Activated T-helper 1 cell treated with anti-CD3 and anti-CD28 coated beads, Interleukin-12 subunit alpha, Interleukin-12 subunit beta, Interleukin-2, Interleukin-4 antibody, amounts not matched to agents 30 ng/mL and 10 ng/mL and 1 ng/mL, durations not matched to agents 14 hours and 24 hours and 36 hours (primary cell): ENCODE measurements at regions not wholly inside any gene's neighbourhood (a gene's known extent, or its start where the extent isn't known, plus 50 kb on each side); places are given as distances from the start of the nearest gene placed in this dataset.

Experiments
- DNase-seq: peaks from one replicate; pipeline ENCODE4 v3.0.0; 2021; ENCODE audit warnings: low spot score
- H3K27ac Mint-ChIP-seq: one replicate; pipeline ENCODE4 v1.8.0; 2021; ENCODE audit warnings: mild to moderate bottlenecking, mixed read lengths
- H3K27me3 Mint-ChIP-seq: one replicate; pipeline ENCODE4 v1.8.0; 2022; ENCODE audit warnings: mild to moderate bottlenecking, moderate library complexity, mixed read lengths; ENCODE audit not compliant: insufficient read depth
- H3K36me3 Mint-ChIP-seq: one replicate; pipeline ENCODE4 v1.8.0; 2021; ENCODE audit warnings: low read depth, mixed read lengths
- H3K4me1 Mint-ChIP-seq: one replicate; pipeline ENCODE4 v1.8.0; 2021; ENCODE audit warnings: low read depth, mixed read lengths
- H3K4me3 Mint-ChIP-seq: one replicate; pipeline ENCODE4 v1.8.0; 2021; ENCODE audit warnings: mild to moderate bottlenecking, moderate library complexity, mixed read lengths
- H3K9me3 Mint-ChIP-seq: one replicate; pipeline ENCODE4 v1.8.0; 2021; ENCODE audit warnings: mixed read lengths
- intact Hi-C: fragments of 100-400 bp; cut with micrococcal nuclease; formaldehyde crosslinking; loops from one replicate; pipeline ENCODE4 v1.15.1; 2024

GRCh38 chr16:56041556-56042140, 149.6 kb upstream of the GNAO1 start:
- DNase-seq, result peak; percentile 2
- Mint-ChIP-seq H3K4me3 (no peak overlapping the region), H3K27ac (no peak overlapping the region), H3K36me3 (no peaks in the 10 kb centered on the region), H3K27me3 (peaks cover 5% of the 10 kb centered on the region), H3K9me3 (peaks cover 4% of the 10 kb centered on the region), H3K4me1 (no peaks in the 10 kb centered on the region)
- intact Hi-C loops, result loop anchor here (1.0 to 2.0 kb wide), 2 partner anchors 161 to 277 kb away; no protein-coding TSS in a partner anchor

DNA sequence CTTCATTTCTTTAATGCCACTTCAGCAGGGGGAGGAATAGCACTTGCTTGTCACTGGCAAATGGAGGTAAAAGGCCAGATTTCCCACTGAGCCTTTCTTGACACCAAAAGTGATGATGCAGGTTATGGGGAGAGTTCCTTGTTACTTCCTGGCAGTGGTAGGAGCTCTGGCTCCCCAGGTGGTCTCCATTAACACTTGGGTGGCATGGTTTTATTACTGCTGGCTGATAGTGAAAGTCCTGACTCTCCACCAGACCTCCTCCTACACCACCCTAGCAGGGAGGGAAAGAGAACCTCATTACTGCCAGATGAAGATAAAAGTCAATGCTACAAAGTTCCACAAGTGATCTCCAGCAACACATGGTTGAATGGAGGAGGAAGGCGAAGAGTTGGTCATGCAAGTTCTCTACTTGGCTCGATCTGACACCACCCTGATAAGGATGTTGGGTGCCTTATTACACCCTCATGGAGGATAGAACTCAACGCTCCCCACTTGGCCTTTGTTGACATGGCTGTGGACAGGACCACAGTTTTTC, 152.7 kb upstream of the GNAO1 start:
- Mint-ChIP-seq H3K27me3 (peaks cover 3% of the 10 kb centered on the region), H3K36me3 (no peaks in the 10 kb centered on the region), H3K9me3 (peaks cover 4% of the 10 kb centered on the region), H3K4me3 (no peak overlapping the region), H3K4me1 (no peaks in the 10 kb centered on the region), H3K27ac (no peak overlapping the region)
- no peak for DNase-seq
- intact Hi-C loops, result no loop called here

- peaks cover 3% of the 10 kb centered on the region for H3K9me3 Mint-ChIP-seq
- no peak overlapping the region for H3K27ac Mint-ChIP-seq
- no peak overlapping the region for H3K4me3 Mint-ChIP-seq
- H3K4me1 Mint-ChIP-seq, result no peaks in the 10 kb centered on the region
- DNase-seq, result no peak
- H3K36me3 Mint-ChIP-seq, result no peaks in the 10 kb centered on the region
- H3K27me3 Mint-ChIP-seq, result peaks cover 5% of the 10 kb centered on the region
- intact Hi-C loops, result no loop called here
Measured at GRCh38 chr16:56032072-56032471, 156.9 kb upstream of the CES5A start.

- H3K27me3 Mint-ChIP-seq, result peaks cover 4% of the 10 kb centered on the region
- intact Hi-C loops, result no loop called here
- H3K9me3 Mint-ChIP-seq, result no peaks in the 10 kb centered on the region
- DNase-seq, result no peak
- no peaks in the 10 kb centered on the region for H3K36me3 Mint-ChIP-seq
- no peak overlapping the region for H3K4me3 Mint-ChIP-seq
- no peak overlapping the region for H3K27ac Mint-ChIP-seq
- H3K4me1 Mint-ChIP-seq, result no peaks in the 10 kb centered on the region
Measured at GRCh38 chr16:56029026-56029425, 153.9 kb upstream of the CES5A start.

- Mint-ChIP-seq H3K4me1 (no peaks in the 10 kb centered on the region), H3K27ac (no peak overlapping the region), H3K36me3 (no peaks in the 10 kb centered on the region)
Measured at GRCh38 chr16:56022818-56023217, 147.6 kb upstream of the CES5A start.

GRCh38 chr16:56019274-56019673, 144.1 kb upstream of the CES5A start:
- DNase-seq, result no peak
- no peaks in the 10 kb centered on the region for H3K4me1 Mint-ChIP-seq
- intact Hi-C loops, result no loop called here

More at GRCh38 chr16:56022818-56023217, 147.6 kb upstream of the CES5A start:
- Mint-ChIP-seq H3K4me3 (no peak overlapping the region), H3K27me3 (no peaks in the 10 kb centered on the region), H3K9me3 (no peaks in the 10 kb centered on the region)
- intact Hi-C loops, result no loop called here
- no peak for DNase-seq

DNA sequence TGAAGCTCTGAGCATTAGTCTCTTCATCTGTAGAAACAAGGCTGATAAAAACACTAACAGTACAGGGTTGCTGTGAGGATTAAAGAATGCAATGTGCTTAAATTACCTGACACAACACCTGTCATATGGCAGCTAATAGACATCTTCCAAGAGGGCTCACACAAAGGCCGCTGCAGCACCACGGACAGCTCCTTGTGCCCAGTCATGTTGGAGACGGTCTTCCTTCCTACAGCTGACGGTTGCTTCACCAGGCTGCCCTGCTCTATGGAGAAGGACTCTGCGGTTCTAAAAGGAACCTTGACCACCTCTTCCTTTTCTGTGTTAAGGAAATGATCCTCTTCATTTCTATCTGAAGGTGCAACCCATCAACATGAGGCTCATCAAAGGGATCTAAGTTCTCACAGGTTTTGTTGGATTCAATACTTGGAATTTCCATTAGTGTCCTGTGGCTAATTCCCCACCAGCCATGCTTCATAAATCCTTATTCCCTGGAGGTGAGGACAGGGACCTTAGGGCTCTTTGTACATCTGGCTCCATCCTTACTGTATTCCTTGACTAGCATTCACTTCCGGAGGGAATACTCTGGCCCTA, 138.9 kb upstream of the CES5A start:
- Mint-ChIP-seq H3K4me3 (no peak overlapping the region), H3K36me3 (no peaks in the 10 kb centered on the region)
- intact Hi-C loops, result loop anchor here (1.0 kb wide), 1 partner anchor 180 kb away; no protein-coding TSS in a partner anchor

More at GRCh38 chr16:56019274-56019673, 144.1 kb upstream of the CES5A start:
- Mint-ChIP-seq H3K27ac (no peak overlapping the region), H3K27me3 (peaks cover 3% of the 10 kb centered on the region), H3K9me3 (no peaks in the 10 kb centered on the region), H3K36me3 (no peaks in the 10 kb centered on the region), H3K4me3 (no peak overlapping the region)

GRCh38 chr16:56012482-56012811, 137.3 kb upstream of the CES5A start:
- Mint-ChIP-seq H3K27me3 (peaks cover under 1% of the 10 kb centered on the region), H3K36me3 (no peaks in the 10 kb centered on the region), H3K4me1 (no peaks in the 10 kb centered on the region), H3K4me3 (no peak overlapping the region), H3K9me3 (no peaks in the 10 kb centered on the region), H3K27ac (no peak overlapping the region)
- intact Hi-C loops, result no loop called here
- no peak for DNase-seq

More for the DNA sequence above, 138.9 kb upstream of the CES5A start:
- peak; percentile 7 for DNase-seq
- Mint-ChIP-seq H3K9me3 (no peaks in the 10 kb centered on the region), H3K4me1 (no peaks in the 10 kb centered on the region), H3K27ac (no peak overlapping the region), H3K27me3 (peaks cover 3% of the 10 kb centered on the region)

DNA sequence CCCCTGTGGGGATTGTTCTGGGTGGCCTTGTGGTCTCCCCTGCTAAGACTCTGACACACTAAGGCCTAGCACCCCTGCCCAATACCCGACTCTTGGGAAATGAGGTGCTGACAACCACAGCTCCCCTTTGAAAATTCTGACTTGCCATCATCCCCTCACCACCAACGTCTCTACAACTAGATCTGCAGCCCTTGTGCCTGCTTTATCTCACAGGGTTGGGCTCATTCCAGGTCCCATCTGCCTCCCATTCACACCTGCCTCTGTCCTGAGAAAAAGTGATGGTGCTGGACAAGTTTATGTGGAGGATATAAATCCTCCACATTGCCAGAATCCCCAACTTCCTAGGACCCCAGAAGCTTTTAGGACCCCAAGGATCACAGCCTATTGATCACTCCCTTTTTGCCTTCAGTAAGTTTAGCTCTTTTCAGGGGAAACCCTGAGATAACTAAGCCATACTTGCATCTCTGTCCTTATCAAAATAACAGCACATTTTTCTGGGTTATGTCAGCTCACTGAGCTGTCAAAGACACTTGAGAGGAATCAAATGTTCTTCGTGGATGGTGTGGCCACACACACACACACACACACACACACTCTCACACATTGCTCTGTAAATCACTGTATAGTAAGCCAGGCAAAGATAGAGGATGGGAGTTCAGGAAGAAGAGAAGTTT, 136.8 kb upstream of the CES5A start:
- no peak for DNase-seq
- Mint-ChIP-seq H3K4me1 (no peaks in the 10 kb centered on the region), H3K27me3 (no peaks in the 10 kb centered on the region)

DNA sequence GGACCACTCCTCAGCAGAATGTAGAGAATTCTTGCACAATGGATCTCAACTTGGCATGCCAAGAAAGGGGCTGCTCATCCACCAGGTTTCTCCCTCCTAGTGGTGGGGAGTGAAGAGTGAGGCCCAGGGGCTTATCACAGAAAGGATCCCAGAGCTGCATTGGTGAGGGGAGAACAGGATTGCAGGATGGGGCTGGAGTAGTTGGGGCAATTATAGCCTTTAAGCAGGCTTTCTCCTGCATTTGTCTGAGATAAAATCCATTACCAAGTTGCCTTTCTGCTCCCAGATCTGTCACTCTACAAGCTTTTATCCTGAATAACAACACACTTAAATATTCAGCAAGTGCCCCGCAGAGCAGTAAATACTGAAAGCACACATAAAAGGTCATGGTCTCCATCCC, 130.8 kb upstream of the CES5A start:
- H3K27me3 Mint-ChIP-seq, result no peaks in the 10 kb centered on the region
- no peaks in the 10 kb centered on the region for H3K9me3 Mint-ChIP-seq
- intact Hi-C loops, result no loop called here
- no peaks in the 10 kb centered on the region for H3K4me1 Mint-ChIP-seq
- no peak for DNase-seq
- H3K27ac Mint-ChIP-seq, result no peak overlapping the region
- no peaks in the 10 kb centered on the region for H3K36me3 Mint-ChIP-seq
- H3K4me3 Mint-ChIP-seq, result no peak overlapping the region

More for the DNA sequence above, 136.8 kb upstream of the CES5A start:
- intact Hi-C loops, result no loop called here
- H3K9me3 Mint-ChIP-seq, result no peaks in the 10 kb centered on the region
- H3K36me3 Mint-ChIP-seq, result no peaks in the 10 kb centered on the region
- H3K4me3 Mint-ChIP-seq, result no peak overlapping the region
- no peak overlapping the region for H3K27ac Mint-ChIP-seq

- H3K27ac Mint-ChIP-seq, result no peak overlapping the region
- H3K36me3 Mint-ChIP-seq, result no peaks in the 10 kb centered on the region
- no peak for DNase-seq
- intact Hi-C loops, result no loop called here
- H3K9me3 Mint-ChIP-seq, result peaks cover 10% of the 10 kb centered on the region
- no peaks in the 10 kb centered on the region for H3K4me1 Mint-ChIP-seq
- H3K4me3 Mint-ChIP-seq, result no peak overlapping the region
- no peaks in the 10 kb centered on the region for H3K27me3 Mint-ChIP-seq
Measured at GRCh38 chr16:55999683-56000082, 124.5 kb upstream of the CES5A start.

DNA sequence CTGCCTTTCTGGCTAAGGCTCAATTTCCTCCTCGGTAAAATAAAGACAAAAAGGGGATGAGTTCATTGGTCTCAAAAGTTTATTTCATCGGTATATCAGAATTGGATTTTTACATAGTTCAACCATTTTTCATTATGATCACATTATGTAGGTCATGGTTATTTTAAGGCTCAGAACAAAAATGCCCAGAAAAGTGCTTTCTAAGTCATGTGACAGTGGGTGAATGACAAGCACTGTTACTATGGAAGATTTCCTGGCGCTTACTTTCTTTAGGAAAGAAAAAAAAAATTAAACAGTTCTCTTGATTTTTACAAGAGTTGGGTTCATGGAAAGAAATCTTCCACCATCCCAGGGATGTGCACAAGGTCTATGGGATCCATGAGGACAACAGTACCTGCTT, 117.9 kb upstream of the CES5A start:
- H3K36me3 Mint-ChIP-seq, result no peaks in the 10 kb centered on the region
- no peaks in the 10 kb centered on the region for H3K4me1 Mint-ChIP-seq
- H3K9me3 Mint-ChIP-seq, result no peaks in the 10 kb centered on the region
- intact Hi-C loops, result no loop called here
- no peak overlapping the region for H3K27ac Mint-ChIP-seq
- DNase-seq, result no peak
- H3K4me3 Mint-ChIP-seq, result no peak overlapping the region
- H3K27me3 Mint-ChIP-seq, result no peaks in the 10 kb centered on the region

DNA sequence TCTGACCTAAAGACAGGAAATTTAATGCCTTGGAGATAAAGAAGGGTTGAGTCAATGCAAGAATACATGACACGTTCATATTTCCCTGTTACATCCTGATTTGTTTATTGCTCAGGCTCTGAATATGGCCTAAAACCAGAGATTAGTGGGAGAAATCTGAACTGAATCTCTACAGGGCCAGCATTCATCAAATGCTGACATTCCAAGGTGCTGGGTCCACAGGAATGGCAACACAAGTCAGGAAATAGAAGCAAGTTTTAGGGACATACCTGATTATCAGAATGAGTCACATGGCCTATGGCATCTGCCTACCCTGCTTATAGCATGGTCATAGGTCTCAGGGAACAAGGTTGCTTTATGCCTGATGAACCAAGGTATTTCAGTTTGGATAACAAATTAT, 117.4 kb upstream of the CES5A start:
- no peaks in the 10 kb centered on the region for H3K9me3 Mint-ChIP-seq
- H3K4me3 Mint-ChIP-seq, result no peak overlapping the region
- intact Hi-C loops, result no loop called here
- H3K4me1 Mint-ChIP-seq, result no peaks in the 10 kb centered on the region
- no peak overlapping the region for H3K27ac Mint-ChIP-seq
- H3K36me3 Mint-ChIP-seq, result no peaks in the 10 kb centered on the region
- DNase-seq, result no peak
- H3K27me3 Mint-ChIP-seq, result no peaks in the 10 kb centered on the region
